SK-N-SH (cell line): ENCODE measurements at regions not wholly inside any gene's neighbourhood (a gene's known extent, or its start where the extent isn't known, plus 50 kb on each side); places are given as distances from the start of the nearest gene placed in this dataset.

Experiments
- CTCF ChIA-PET: fragments of 300-600, 350-600 bp; formaldehyde crosslinking; extraction: SDS; loops from one replicate; lab custom pipeline; 2021; lab: Yijun Ruan, JAX
- POLR2A ChIA-PET: fragments of 350-600 bp; sonication (Branson Sonifier 250); formaldehyde crosslinking; extraction: SDS; loops from one replicate; lab custom pipeline; 2020; ENCODE audit warnings: antibody characterized with exemption, inconsistent platforms; lab: Yijun Ruan, JAX
- DNase-seq: peaks from one replicate; pipeline ENCODE4 v3.0.0; 2012
- H2AFZ ChIP-seq: fragments of 200-600 bp; sonication (generic); 2 replicates; pipeline ENCODE4 v1.8.1; 2016; ENCODE audit warnings: antibody characterized with exemption, mild to moderate bottlenecking, low read depth
- H3F3A ChIP-seq: fragments of 200-600 bp; sonication (generic); replicated peaks from 2 replicates; pipeline ENCODE3; 2016; ENCODE audit warnings: antibody characterized with exemption, mild to moderate bottlenecking; ENCODE audit not compliant: insufficient read depth
- H3K27ac ChIP-seq, 2 experiments: fragments of 200-500 bp in 1 of 2; fragments of 200-600 bp in 1 of 2; sonication (Bioruptor generic) in 1 of 2; sonication (generic), shearing (Covaris generic) in 1 of 2; 2 replicates each; pipeline versions ENCODE4 v1.5.1 to v1.6.1; 2014 to 2016; ENCODE audit warnings: low read depth in 2 of 2, inconsistent platforms in 1 of 2, low read length in 1 of 2, mild to moderate bottlenecking in 1 of 2, mixed read lengths in 1 of 2
- H3K27me3 ChIP-seq: fragments of 200-600 bp; sonication (generic), shearing (Covaris generic); 2 replicates; pipeline ENCODE4 v1.6.1; 2016; ENCODE audit warnings: mixed run types; ENCODE audit not compliant: insufficient read depth
- H3K36me3 ChIP-seq, 2 experiments: fragments of 200-500 bp in 1 of 2; fragments of 200-600 bp in 1 of 2; sonication (Bioruptor generic) in 1 of 2; sonication (generic) in 1 of 2; replicated peaks in 1 of 2; 2 replicates each; pipeline versions ENCODE3 to v1.5.1; 2014 to 2016; ENCODE audit warnings: low read length in 1 of 2, mild to moderate bottlenecking in 1 of 2; ENCODE audit not compliant: insufficient read depth in 2 of 2, control insufficient read depth in 1 of 2
- H3K4me1 ChIP-seq, 2 experiments: fragments of 200-500 bp in 1 of 2; fragments of 200-600 bp in 1 of 2; sonication (Bioruptor generic) in 1 of 2; sonication (generic), shearing (Covaris generic) in 1 of 2; 2 replicates each; pipeline versions ENCODE4 v1.5.1 to v1.6.1; 2014 to 2016; ENCODE audit warnings: low read depth in 1 of 2, low read length in 1 of 2, mixed run types in 1 of 2; ENCODE audit not compliant: insufficient read depth in 2 of 2, control insufficient read depth in 1 of 2
- H3K4me2 ChIP-seq: fragments of 200-600 bp; sonication (generic), shearing (Covaris generic); 2 replicates; pipeline ENCODE4 v1.6.1; 2017; ENCODE audit warnings: mixed run types
- H3K4me3 ChIP-seq, 2 experiments: fragments of 200-500 bp in 1 of 2; fragments of 200-600 bp in 1 of 2; sonication (Bioruptor generic) in 1 of 2; sonication (generic), shearing (Covaris generic) in 1 of 2; 2 replicates each; pipeline versions ENCODE4 v1.5.1 to v1.8.1; 2014 to 2016; ENCODE audit warnings: low read depth in 2 of 2, inconsistent platforms in 1 of 2, low read length in 1 of 2, mild to moderate bottlenecking in 1 of 2, mixed read lengths in 1 of 2, moderate library complexity in 1 of 2
- H3K79me2 ChIP-seq: fragments of 200-600 bp; sonication (generic); 2 replicates; pipeline ENCODE4 v1.8.1; 2017; ENCODE audit warnings: mild to moderate bottlenecking; ENCODE audit not compliant: insufficient read depth
- H3K9ac ChIP-seq: fragments of 200-600 bp; sonication (generic); 2 replicates; pipeline ENCODE4 v1.6.1; 2017; ENCODE audit warnings: mixed run types
- H3K9me2 ChIP-seq: fragments of 200-600 bp; sonication (generic); 2 replicates; pipeline ENCODE4 v1.6.1; 2017; ENCODE audit warnings: mixed run types
- H3K9me3 ChIP-seq: fragments of 200-600 bp; sonication (generic); 2 replicates; pipeline ENCODE4 v1.6.1; 2017; ENCODE audit warnings: mixed run types, mild to moderate bottlenecking, moderate library complexity
- H4K20me1 ChIP-seq: fragments of 200-600 bp; sonication (generic); 2 replicates; pipeline ENCODE4 v1.6.1; 2017; ENCODE audit warnings: mild to moderate bottlenecking, mixed run types; ENCODE audit not compliant: insufficient read depth
- CTCF ChIP-seq: fragments of 200-600 bp; sonication (generic); IDR thresholded peaks from 2 replicates; pipeline ENCODE4 v1.6.1; 2017; ENCODE audit warnings: antibody characterized with exemption, mild to moderate bottlenecking, moderate library complexity
- EP300 ChIP-seq, 2 experiments: IDR thresholded peaks; 2 replicates each; pipeline versions ENCODE4 v1.4.0 to v1.6.1; 2012; ENCODE audit warnings: borderline replicate concordance in 1 of 2, low read depth in 1 of 2, low read length in 1 of 2
- FOXJ3 ChIP-seq: sonication (generic); formaldehyde crosslinking; IDR thresholded peaks from 2 replicates; pipeline ENCODE4 v1.5.1; 2020; ENCODE audit warnings: mild to moderate bottlenecking, missing genetic modification reagents
- FOXM1 ChIP-seq: IDR thresholded peaks from 2 replicates; pipeline ENCODE4 v1.4.0; 2012; ENCODE audit warnings: low read depth, mild to moderate bottlenecking
- GABPA ChIP-seq: IDR thresholded peaks from 2 replicates; pipeline ENCODE4 v1.4.0; 2012; ENCODE audit warnings: low read depth, mild to moderate bottlenecking
- IRF3 ChIP-seq: fragments of 150-350 bp; IDR thresholded peaks from 2 replicates; pipeline ENCODE4 v1.6.1; 2016; ENCODE audit warnings: mild to moderate bottlenecking, low read depth, low read length
- MAX ChIP-seq: IDR thresholded peaks from 2 replicates; pipeline ENCODE4 v1.4.0; 2012; ENCODE audit warnings: low read depth
- NFIC ChIP-seq: IDR thresholded peaks from 2 replicates; pipeline ENCODE4 v1.4.0; 2012; ENCODE audit warnings: borderline replicate concordance
- POLR2AphosphoS5 ChIP-seq: IDR thresholded peaks from 2 replicates; pipeline ENCODE4 v1.6.1; 2012; ENCODE audit warnings: low read depth, low read length
- RCOR1 ChIP-seq: fragments of 150-350 bp; IDR thresholded peaks from 2 replicates; pipeline ENCODE4 v1.6.1; 2017; ENCODE audit warnings: antibody characterized with exemption, low read length
- REST ChIP-seq: IDR thresholded peaks from 2 replicates; pipeline ENCODE4 v1.6.1; 2012; ENCODE audit warnings: mild to moderate bottlenecking, low read depth, low read length, moderate library complexity
- RFX5 ChIP-seq: IDR thresholded peaks from 2 replicates; pipeline ENCODE4 v1.6.1; 2012; ENCODE audit warnings: mild to moderate bottlenecking, improper control_type of control experiment, low read length
- SIN3A ChIP-seq: IDR thresholded peaks from 2 replicates; pipeline ENCODE4 v1.6.1; 2012; ENCODE audit warnings: low read depth, mild to moderate bottlenecking, low read length, moderate library complexity, borderline replicate concordance
- TAF1 ChIP-seq: IDR thresholded peaks from 2 replicates; pipeline ENCODE4 v1.6.1; 2012; ENCODE audit warnings: low read depth, mild to moderate bottlenecking, low read length, moderate library complexity, borderline replicate concordance
- USF2 ChIP-seq: fragments of 150-350 bp; IDR thresholded peaks from 2 replicates; pipeline ENCODE4 v1.6.1; 2017; ENCODE audit warnings: antibody characterized with exemption, low read length, low read depth, borderline replicate concordance
- YY1 ChIP-seq: IDR thresholded peaks from 2 replicates; pipeline ENCODE4 v1.4.0; 2012; ENCODE audit warnings: low read depth, mild to moderate bottlenecking
- WGBS: methylation state at CpG from one replicate; pipeline ENCODE4 v1.1.6; 2017; ENCODE audit warnings: low lambda C conversion rate; 5-methylcytosine and 5-hydroxymethylcytosine counted together

- CTCF ChIA-PET = interaction anchor here (0.7 to 1.3 kb wide), 3 partner anchors 12 to 419 kb away, joined by 3 to 5 read pairs (median 4); no protein-coding TSS in a partner anchor
- Histone ChIP-seq H3F3A (no peaks in the 10 kb centered on the region), H3K9ac (no peak overlapping the region), H3K27ac (no peak overlapping the region; a peak in 1 of 4 replicates), H3K79me2 (no peaks in the 10 kb centered on the region), H3K4me1 (peaks cover 0 to 16% of the 10 kb centered on the region in 2 experiments; a peak in 1 of 4 replicates), H4K20me1 (no peaks in the 10 kb centered on the region), H2AFZ (no peak overlapping the region; the same call in 1 of the 2 replicates), H3K27me3 (no peaks in the 10 kb centered on the region), H3K9me3 (no peaks in the 10 kb centered on the region), H3K4me2 (no peak overlapping the region), H3K9me2 (no peaks in the 10 kb centered on the region), H3K4me3 (no peak overlapping the region), H3K36me3 (no peaks in the 10 kb centered on the region)
- POLR2A ChIA-PET = no interaction called here
- 80% methylated on average over 6 of the region's 6 CpGs for WGBS
- DNase-seq = no peak
- TF ChIP-seq RFX5 = no peak
- TF ChIP-seq MAX = no peak
- TF ChIP-seq EP300 (IDR thresholded peaks at IDR 0.05; ENCODE audit: borderline replicate concordance in 1 of 2, low read depth in 1 of 2, low read length in 1 of 2) = no peak
- TF ChIP-seq FOXM1 = no peak
- TF ChIP-seq YY1 = no peak
- no peak for TF ChIP-seq FOXJ3 (CRISPR knock-in tag)
- TF ChIP-seq POLR2AphosphoS5 = no peak
- TF ChIP-seq IRF3 = no peak
Measured at GRCh38 chr5:173746047-173746646, 129.7 kb upstream of the BOD1 start.

GRCh38 chr5:173747876-173748275, 131.4 kb upstream of the BOD1 start:
- TF ChIP-seq SIN3A (no peak), RCOR1 (no peak), USF2 (no peak), GABPA (no peak), REST (no peak), NFIC (no peak), FOXJ3 (CRISPR knock-in tag) (no peak), CTCF (no peak), POLR2AphosphoS5 (no peak), TAF1 (no peak)
- TF ChIP-seq, all 33 proteins: peak for 0
- DNase-seq = no peak
- H3K9ac ChIP-seq = no peak overlapping the region
- no peaks in the 10 kb centered on the region for H3F3A ChIP-seq
- no peak overlapping the region for H3K4me2 ChIP-seq
- H2AFZ ChIP-seq = no peak overlapping the region
- no peaks in the 10 kb centered on the region for H3K27me3 ChIP-seq
- H4K20me1 ChIP-seq = no peaks in the 10 kb centered on the region
- no peaks in the 10 kb centered on the region for H3K9me2 ChIP-seq
- no peaks in the 10 kb centered on the region for H3K79me2 ChIP-seq
- CTCF ChIA-PET = no interaction called here
- H3K9me3 ChIP-seq = no peaks in the 10 kb centered on the region
- no peak overlapping the region for H3K27ac ChIP-seq
- H3K36me3 ChIP-seq = no peaks in the 10 kb centered on the region
- POLR2A ChIA-PET = interaction anchor here (1.0 kb wide), 1 partner anchor 10 kb away, joined by 3 read pairs; no protein-coding TSS in a partner anchor
- peaks cover 0 to 20% of the 10 kb centered on the region in 2 experiments; a peak in 2 of 4 replicates for H3K4me1 ChIP-seq
- no peak overlapping the region for H3K4me3 ChIP-seq
